Liver (tissue), 8 donors: ENCODE measurements at regions not wholly inside any gene's neighbourhood (a gene's known extent, or its start where the extent isn't known, plus 50 kb on each side); places are given as distances from the start of the nearest gene placed in this dataset.

ENCODE experiments used
- DNase-seq: peaks from one replicate; pipeline ENCODE4 v3.0.0-alpha.2; 2017; ENCODE audit warnings: low spot score
- H3K27ac ChIP-seq, 2 donors: one replicate each; pipeline ENCODE4 v1.7.0; 2013; ENCODE audit warnings: inconsistent platforms in 2 of 2, low read length in 2 of 2, control low read depth in 1 of 2, low read depth in 1 of 2, mild to moderate bottlenecking in 1 of 2
- H3K27me3 ChIP-seq, 4 donors: one replicate each; pipeline versions ENCODE4 v1.6.1 to v1.7.0; 2013; ENCODE audit warnings: low read length in 3 of 4, inconsistent platforms in 1 of 4, mild to moderate bottlenecking in 1 of 4, moderate library complexity in 1 of 4; ENCODE audit not compliant: control insufficient read depth in 4 of 4, insufficient read depth in 4 of 4
- H3K36me3 ChIP-seq, 4 donors: one replicate each; pipeline versions ENCODE4 v1.6.1 to v1.7.0; 2013; ENCODE audit warnings: low read length in 3 of 4, mild to moderate bottlenecking in 3 of 4, low read depth in 1 of 4, moderate library complexity in 1 of 4; ENCODE audit not compliant: control insufficient read depth in 4 of 4, insufficient read depth in 3 of 4
- H3K4me1 ChIP-seq, 4 donors: one replicate each; pipeline versions ENCODE4 v1.6.1 to v1.7.0; 2013; ENCODE audit warnings: low read length in 3 of 4, mild to moderate bottlenecking in 3 of 4, moderate library complexity in 1 of 4; ENCODE audit not compliant: control insufficient read depth in 4 of 4, insufficient read depth in 4 of 4
- H3K4me3 ChIP-seq, 3 donors: one replicate each; pipeline versions ENCODE4 v1.6.1 to v1.7.0; 2013; ENCODE audit warnings: low read length in 3 of 3, control low read depth in 1 of 3, low read depth in 1 of 3, mild to moderate bottlenecking in 1 of 3
- H3K9ac ChIP-seq, 2 donors: one replicate each; pipeline ENCODE4 v1.7.0; 2013; ENCODE audit warnings: low read length in 2 of 2, mild to moderate bottlenecking in 2 of 2, moderate library complexity in 2 of 2, control low read depth in 1 of 2, low read depth in 1 of 2
- H3K9me3 ChIP-seq, 4 donors: one replicate each; pipeline versions ENCODE4 v1.6.1 to v1.7.0; 2013; ENCODE audit warnings: low read length in 3 of 4; ENCODE audit not compliant: control insufficient read depth in 4 of 4
- EGR1 ChIP-seq, 2 donors: IDR thresholded peaks; 2 replicates each; pipeline ENCODE4 v1.6.1; 2016 to 2018; ENCODE audit warnings: antibody characterized with exemption in 2 of 2, low read depth in 2 of 2
- FOXA1 ChIP-seq: IDR thresholded peaks from 2 replicates; pipeline ENCODE4 v1.6.1; 2016; ENCODE audit warnings: antibody characterized with exemption
- FOXA2 ChIP-seq: IDR thresholded peaks from 2 replicates; pipeline ENCODE4 v1.6.1; 2016; ENCODE audit warnings: antibody characterized with exemption
- GABPA ChIP-seq, 2 donors: IDR thresholded peaks in 1 of 2; conservative IDR thresholded peaks in 1 of 2; 2 replicates each; pipeline ENCODE4 v1.6.1; 2016; ENCODE audit warnings: antibody characterized with exemption in 2 of 2, mild to moderate bottlenecking in 1 of 2, moderate library complexity in 1 of 2
- HNF4A ChIP-seq, 2 donors: conservative IDR thresholded peaks; 2 replicates each; pipeline ENCODE4 v1.6.1; 2016; ENCODE audit warnings: antibody characterized with exemption in 2 of 2, mild to moderate bottlenecking in 2 of 2
- NR2F2 ChIP-seq: IDR thresholded peaks from 2 replicates; pipeline ENCODE4 v1.6.1; 2016; ENCODE audit warnings: antibody characterized with exemption
- RXRA ChIP-seq, 2 donors: IDR thresholded peaks; 2 replicates each; pipeline ENCODE4 v1.6.1; 2017 to 2018; ENCODE audit warnings: antibody characterized with exemption in 2 of 2, mild to moderate bottlenecking in 1 of 2
- TAF1 ChIP-seq: conservative IDR thresholded peaks from 2 replicates; pipeline ENCODE4 v1.6.1; 2016; ENCODE audit warnings: antibody characterized with exemption, mild to moderate bottlenecking
- YY1 ChIP-seq: IDR thresholded peaks from 2 replicates; pipeline ENCODE4 v1.6.1; 2016; ENCODE audit warnings: antibody characterized with exemption, mild to moderate bottlenecking
- WGBS: extraction: QIAGEN DNeasy Blood & Tissue Kit; methylation state at CpG from one replicate; pipeline ENCODE4 v1.1.7; 2013; 5-methylcytosine and 5-hydroxymethylcytosine counted together
- TF ChIP-seq, protein P1 (sequence below): IDR thresholded peaks from 2 replicates; pipeline ENCODE4 v1.6.1; 2016; ENCODE audit warnings: antibody characterized with exemption, mild to moderate bottlenecking
- TF ChIP-seq, protein P2 (sequence below): IDR thresholded peaks from 2 replicates; pipeline ENCODE4 v1.6.1; 2016; ENCODE audit warnings: antibody characterized with exemption
- TF ChIP-seq, protein P3 (sequence below): fragments of 150-350 bp; IDR thresholded peaks from 2 replicates; pipeline ENCODE4 v1.5.1; 2017; ENCODE audit warnings: improper control_type of control experiment, low read depth, low read length; ENCODE audit not compliant: missing input control
- TF ChIP-seq, protein P4 (sequence below): IDR thresholded peaks from 2 replicates; pipeline ENCODE4 v1.6.1; 2016; ENCODE audit warnings: antibody characterized with exemption
- TF ChIP-seq, protein P5 (sequence below): IDR thresholded peaks from 2 replicates; pipeline ENCODE4 v1.6.1; 2016; ENCODE audit warnings: antibody characterized with exemption
- donor health status: healthy.
- donor health status: healthy.
- donor health status: healthy.
- donor health status: healthy.
- donor health status: healthy.

DNA sequence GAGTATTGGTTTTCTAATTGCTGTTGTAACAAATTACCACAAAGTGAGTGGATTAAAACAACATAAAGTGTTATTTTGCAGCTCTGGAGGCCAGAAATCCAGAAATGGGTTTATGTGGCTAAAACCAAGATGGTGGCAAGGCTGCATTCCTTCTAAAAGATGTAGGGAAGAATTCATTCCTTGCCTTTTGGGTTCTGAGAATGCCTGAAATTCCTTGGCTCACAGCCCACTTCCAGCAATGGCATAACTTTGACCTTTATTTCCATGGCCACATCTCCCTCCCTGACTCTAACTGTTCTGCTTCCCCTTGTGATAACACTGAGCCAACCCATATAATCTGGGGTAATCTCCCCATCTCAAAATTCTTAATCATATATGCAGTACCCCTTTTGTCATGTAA lies 269.6 kb upstream of the RPL38 start:
- Histone ChIP-seq H3K9ac (no peak overlapping the region), H3K9me3 (no peaks in the 10 kb centered on the region), H3K4me3 (no peak overlapping the region), H3K27me3 (peaks cover 0 to 2% (median 0%) of the 10 kb centered on the region in 4 donors), H3K4me1 (peaks cover 0 to 7% (median 4%) of the 10 kb centered on the region in 4 donors), H3K27ac (no peak overlapping the region), H3K36me3 (no peaks in the 10 kb centered on the region)
- TF ChIP-seq, protein P1, sequence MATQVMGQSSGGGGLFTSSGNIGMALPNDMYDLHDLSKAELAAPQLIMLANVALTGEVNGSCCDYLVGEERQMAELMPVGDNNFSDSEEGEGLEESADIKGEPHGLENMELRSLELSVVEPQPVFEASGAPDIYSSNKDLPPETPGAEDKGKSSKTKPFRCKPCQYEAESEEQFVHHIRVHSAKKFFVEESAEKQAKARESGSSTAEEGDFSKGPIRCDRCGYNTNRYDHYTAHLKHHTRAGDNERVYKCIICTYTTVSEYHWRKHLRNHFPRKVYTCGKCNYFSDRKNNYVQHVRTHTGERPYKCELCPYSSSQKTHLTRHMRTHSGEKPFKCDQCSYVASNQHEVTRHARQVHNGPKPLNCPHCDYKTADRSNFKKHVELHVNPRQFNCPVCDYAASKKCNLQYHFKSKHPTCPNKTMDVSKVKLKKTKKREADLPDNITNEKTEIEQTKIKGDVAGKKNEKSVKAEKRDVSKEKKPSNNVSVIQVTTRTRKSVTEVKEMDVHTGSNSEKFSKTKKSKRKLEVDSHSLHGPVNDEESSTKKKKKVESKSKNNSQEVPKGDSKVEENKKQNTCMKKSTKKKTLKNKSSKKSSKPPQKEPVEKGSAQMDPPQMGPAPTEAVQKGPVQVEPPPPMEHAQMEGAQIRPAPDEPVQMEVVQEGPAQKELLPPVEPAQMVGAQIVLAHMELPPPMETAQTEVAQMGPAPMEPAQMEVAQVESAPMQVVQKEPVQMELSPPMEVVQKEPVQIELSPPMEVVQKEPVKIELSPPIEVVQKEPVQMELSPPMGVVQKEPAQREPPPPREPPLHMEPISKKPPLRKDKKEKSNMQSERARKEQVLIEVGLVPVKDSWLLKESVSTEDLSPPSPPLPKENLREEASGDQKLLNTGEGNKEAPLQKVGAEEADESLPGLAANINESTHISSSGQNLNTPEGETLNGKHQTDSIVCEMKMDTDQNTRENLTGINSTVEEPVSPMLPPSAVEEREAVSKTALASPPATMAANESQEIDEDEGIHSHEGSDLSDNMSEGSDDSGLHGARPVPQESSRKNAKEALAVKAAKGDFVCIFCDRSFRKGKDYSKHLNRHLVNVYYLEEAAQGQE, result no peak
- TF ChIP-seq, protein P2, sequence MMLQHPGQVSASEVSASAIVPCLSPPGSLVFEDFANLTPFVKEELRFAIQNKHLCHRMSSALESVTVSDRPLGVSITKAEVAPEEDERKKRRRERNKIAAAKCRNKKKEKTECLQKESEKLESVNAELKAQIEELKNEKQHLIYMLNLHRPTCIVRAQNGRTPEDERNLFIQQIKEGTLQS, result no peak
- TF ChIP-seq HNF4A (conservative IDR thresholded peaks at IDR 0.05) (peak in 1 of 2 donors; percentile 13), FOXA1 (no peak), GABPA (IDR thresholded peaks at IDR 0.05 in 1 of 2, conservative IDR thresholded peaks at IDR 0.05 in 1 of 2) (no peak), NR2F2 (no peak)
- TF ChIP-seq, protein P3, sequence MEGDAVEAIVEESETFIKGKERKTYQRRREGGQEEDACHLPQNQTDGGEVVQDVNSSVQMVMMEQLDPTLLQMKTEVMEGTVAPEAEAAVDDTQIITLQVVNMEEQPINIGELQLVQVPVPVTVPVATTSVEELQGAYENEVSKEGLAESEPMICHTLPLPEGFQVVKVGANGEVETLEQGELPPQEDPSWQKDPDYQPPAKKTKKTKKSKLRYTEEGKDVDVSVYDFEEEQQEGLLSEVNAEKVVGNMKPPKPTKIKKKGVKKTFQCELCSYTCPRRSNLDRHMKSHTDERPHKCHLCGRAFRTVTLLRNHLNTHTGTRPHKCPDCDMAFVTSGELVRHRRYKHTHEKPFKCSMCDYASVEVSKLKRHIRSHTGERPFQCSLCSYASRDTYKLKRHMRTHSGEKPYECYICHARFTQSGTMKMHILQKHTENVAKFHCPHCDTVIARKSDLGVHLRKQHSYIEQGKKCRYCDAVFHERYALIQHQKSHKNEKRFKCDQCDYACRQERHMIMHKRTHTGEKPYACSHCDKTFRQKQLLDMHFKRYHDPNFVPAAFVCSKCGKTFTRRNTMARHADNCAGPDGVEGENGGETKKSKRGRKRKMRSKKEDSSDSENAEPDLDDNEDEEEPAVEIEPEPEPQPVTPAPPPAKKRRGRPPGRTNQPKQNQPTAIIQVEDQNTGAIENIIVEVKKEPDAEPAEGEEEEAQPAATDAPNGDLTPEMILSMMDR, result no peak
- no peak for DNase-seq

DNA sequence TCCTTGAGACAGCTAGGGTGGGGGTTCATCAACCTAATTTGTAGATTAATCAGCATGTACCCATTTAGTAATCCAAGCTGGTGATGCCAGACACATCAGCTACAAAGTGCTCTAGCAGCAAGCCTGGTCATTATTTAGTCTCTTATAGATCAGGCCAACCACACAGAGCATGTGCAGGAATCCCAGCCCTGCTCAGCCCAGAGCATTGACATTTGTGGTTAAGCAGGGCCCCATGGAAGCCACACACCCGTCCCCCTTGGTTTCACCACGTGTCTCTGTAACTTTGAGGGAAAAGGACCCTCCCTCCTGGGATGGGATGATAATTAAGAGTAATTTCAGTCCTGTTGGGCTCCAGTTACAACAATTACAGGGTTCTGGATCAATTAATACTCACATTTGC lies 268.8 kb upstream of the RPL38 start:
- 51% methylated on average over 2 of the region's 2 CpGs for WGBS
- no peak overlapping the region for H3K9ac ChIP-seq
- H3K27ac ChIP-seq, result no peak overlapping the region
- DNase-seq, result no peak
- peaks cover 0 to 7% (median 4%) of the 10 kb centered on the region in 4 donors for H3K4me1 ChIP-seq
- no peak overlapping the region for H3K4me3 ChIP-seq
- H3K9me3 ChIP-seq, result no peaks in the 10 kb centered on the region
- no peaks in the 10 kb centered on the region for H3K27me3 ChIP-seq
- no peak for TF ChIP-seq FOXA2
- TF ChIP-seq TAF1, result no peak
- no peak for TF ChIP-seq NR2F2
- no peak for TF ChIP-seq RXRA (IDR thresholded peaks at IDR 0.05)
- no peak for TF ChIP-seq HNF4A (conservative IDR thresholded peaks at IDR 0.05)
- TF ChIP-seq YY1, result no peak
- TF ChIP-seq, protein P1, result no peak
- no peak for TF ChIP-seq EGR1 (IDR thresholded peaks at IDR 0.05; ENCODE audit: low read depth in 2 of 2)
- TF ChIP-seq, protein P4, sequence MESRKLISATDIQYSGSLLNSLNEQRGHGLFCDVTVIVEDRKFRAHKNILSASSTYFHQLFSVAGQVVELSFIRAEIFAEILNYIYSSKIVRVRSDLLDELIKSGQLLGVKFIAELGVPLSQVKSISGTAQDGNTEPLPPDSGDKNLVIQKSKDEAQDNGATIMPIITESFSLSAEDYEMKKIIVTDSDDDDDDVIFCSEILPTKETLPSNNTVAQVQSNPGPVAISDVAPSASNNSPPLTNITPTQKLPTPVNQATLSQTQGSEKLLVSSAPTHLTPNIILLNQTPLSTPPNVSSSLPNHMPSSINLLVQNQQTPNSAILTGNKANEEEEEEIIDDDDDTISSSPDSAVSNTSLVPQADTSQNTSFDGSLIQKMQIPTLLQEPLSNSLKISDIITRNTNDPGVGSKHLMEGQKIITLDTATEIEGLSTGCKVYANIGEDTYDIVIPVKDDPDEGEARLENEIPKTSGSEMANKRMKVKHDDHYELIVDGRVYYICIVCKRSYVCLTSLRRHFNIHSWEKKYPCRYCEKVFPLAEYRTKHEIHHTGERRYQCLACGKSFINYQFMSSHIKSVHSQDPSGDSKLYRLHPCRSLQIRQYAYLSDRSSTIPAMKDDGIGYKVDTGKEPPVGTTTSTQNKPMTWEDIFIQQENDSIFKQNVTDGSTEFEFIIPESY, result no peak
- TF ChIP-seq, protein P3, result no peak
- TF ChIP-seq FOXA1, result no peak
- TF ChIP-seq, protein P5, sequence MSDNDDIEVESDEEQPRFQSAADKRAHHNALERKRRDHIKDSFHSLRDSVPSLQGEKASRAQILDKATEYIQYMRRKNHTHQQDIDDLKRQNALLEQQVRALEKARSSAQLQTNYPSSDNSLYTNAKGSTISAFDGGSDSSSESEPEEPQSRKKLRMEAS, result no peak
- no peaks in the 10 kb centered on the region for H3K36me3 ChIP-seq
